ENCODE measurements at regions not wholly inside any gene's neighbourhood (a gene's known extent, or its start where the extent isn't known, plus 50 kb on each side); places are given as distances from the start of the nearest gene placed in this dataset.
A peak's percentile ranks its signal among the peaks of the same experiment; 100 is the strongest.
"Not testable (repeated sequence)": the region's sequence is repeated elsewhere in the genome, so short reads cannot be mapped to it uniquely, and the experiment has no call there.

GRCh38 chr12:84034871-84035270, 877.7 kb downstream of the SLC6A15 start:
- no peaks in the 10 kb centered on the region for H3K27me3 ChIP-seq (ENCODE audit: insufficient read depth, low read depth, severe bottlenecking)
- no peaks in the 10 kb centered on the region for H3K36me3 ChIP-seq
- no peak overlapping the region for H3K4me3 ChIP-seq (ENCODE audit: low read depth, low read length)
- TF ChIP-seq, protein P1, sequence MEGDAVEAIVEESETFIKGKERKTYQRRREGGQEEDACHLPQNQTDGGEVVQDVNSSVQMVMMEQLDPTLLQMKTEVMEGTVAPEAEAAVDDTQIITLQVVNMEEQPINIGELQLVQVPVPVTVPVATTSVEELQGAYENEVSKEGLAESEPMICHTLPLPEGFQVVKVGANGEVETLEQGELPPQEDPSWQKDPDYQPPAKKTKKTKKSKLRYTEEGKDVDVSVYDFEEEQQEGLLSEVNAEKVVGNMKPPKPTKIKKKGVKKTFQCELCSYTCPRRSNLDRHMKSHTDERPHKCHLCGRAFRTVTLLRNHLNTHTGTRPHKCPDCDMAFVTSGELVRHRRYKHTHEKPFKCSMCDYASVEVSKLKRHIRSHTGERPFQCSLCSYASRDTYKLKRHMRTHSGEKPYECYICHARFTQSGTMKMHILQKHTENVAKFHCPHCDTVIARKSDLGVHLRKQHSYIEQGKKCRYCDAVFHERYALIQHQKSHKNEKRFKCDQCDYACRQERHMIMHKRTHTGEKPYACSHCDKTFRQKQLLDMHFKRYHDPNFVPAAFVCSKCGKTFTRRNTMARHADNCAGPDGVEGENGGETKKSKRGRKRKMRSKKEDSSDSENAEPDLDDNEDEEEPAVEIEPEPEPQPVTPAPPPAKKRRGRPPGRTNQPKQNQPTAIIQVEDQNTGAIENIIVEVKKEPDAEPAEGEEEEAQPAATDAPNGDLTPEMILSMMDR (IDR thresholded peaks at IDR 0.05; ENCODE audit: low read depth, low read length) = no peak
- no peak for DNase-seq
- H3K27ac ChIP-seq = no peak overlapping the region
- peaks cover 4% of the 10 kb centered on the region for H3K9me3 ChIP-seq (ENCODE audit: severe bottlenecking)

GRCh38 chr12:84033162-84033561, 879.4 kb downstream of the SLC6A15 start:
- no peaks in the 10 kb centered on the region for H3K27me3 ChIP-seq (ENCODE audit: insufficient read depth, low read depth, severe bottlenecking)

DNA sequence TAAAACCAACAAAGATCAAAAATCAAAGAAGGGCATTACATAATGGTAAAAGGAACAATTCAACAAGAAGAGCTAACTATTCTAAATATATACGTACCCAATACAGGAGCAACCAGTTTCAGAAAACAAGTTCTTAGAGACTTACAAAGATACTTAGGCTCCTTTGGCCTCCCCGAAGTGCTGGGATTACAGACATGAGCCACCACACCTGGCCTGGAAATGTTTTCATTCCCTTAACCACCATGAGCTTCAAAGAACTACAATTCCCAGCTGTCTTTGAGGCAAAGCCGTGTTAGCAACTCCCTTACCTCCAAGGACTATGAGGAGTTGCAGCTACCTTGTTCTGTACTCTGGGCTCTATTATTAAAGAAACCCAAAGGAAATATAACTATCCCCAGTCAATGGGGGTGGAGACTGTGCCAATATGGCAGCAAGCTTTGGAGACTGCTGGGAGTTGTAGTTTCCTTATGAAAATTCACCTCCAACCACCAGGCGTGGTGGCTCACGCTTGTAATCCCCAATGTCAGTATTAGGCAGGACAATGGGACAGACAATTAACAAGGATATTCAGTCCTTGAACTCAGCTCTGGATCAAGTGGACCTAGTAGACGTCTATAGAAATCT, 893.9 kb downstream of the SLC6A15 start:
- H3K27ac ChIP-seq; H3K36me3 ChIP-seq; H3K27me3 ChIP-seq (ENCODE audit: insufficient read depth, low read depth, severe bottlenecking); H3K4me3 ChIP-seq (ENCODE audit: low read depth, low read length); DNase-seq; H3K9me3 ChIP-seq (ENCODE audit: severe bottlenecking): not testable (repeated sequence)

More at GRCh38 chr12:84033162-84033561, 879.4 kb downstream of the SLC6A15 start:
- Histone ChIP-seq H3K4me3 (ENCODE audit: low read depth, low read length) (no peak overlapping the region), H3K27ac (no peak overlapping the region), H3K9me3 (ENCODE audit: severe bottlenecking) (peaks cover 4% of the 10 kb centered on the region), H3K36me3 (no peaks in the 10 kb centered on the region)
- no peak for DNase-seq
- TF ChIP-seq, protein P1 (IDR thresholded peaks at IDR 0.05; ENCODE audit: low read depth, low read length) = no peak

DNA sequence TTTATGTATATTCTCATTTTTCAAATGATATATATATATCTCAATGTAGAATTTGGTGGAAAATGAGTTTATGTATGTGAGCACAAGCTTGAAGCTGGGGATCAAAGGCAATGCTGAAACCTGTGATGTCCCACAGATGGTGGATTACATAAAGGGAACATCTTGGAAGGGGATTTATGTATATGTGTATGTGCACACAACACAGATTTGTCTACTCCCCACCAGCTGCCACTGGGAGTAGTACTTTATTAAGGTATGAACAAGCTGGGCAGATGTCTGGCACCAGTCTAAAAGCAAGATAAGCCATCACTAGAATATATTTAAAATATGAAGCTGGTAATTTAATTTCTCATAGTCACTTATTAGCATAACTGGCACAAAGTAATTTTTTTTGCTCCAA, 895.6 kb downstream of the SLC6A15 start:
- Histone ChIP-seq H3K36me3 (no peaks in the 10 kb centered on the region), H3K27ac (no peak overlapping the region), H3K27me3 (ENCODE audit: insufficient read depth, low read depth, severe bottlenecking) (no peaks in the 10 kb centered on the region), H3K4me3 (ENCODE audit: low read depth, low read length) (no peak overlapping the region), H3K9me3 (ENCODE audit: severe bottlenecking) (no peaks in the 10 kb centered on the region)
- TF ChIP-seq, protein P1 (IDR thresholded peaks at IDR 0.05; ENCODE audit: low read depth, low read length) = no peak
- peak; percentile 33 for DNase-seq

DNA sequence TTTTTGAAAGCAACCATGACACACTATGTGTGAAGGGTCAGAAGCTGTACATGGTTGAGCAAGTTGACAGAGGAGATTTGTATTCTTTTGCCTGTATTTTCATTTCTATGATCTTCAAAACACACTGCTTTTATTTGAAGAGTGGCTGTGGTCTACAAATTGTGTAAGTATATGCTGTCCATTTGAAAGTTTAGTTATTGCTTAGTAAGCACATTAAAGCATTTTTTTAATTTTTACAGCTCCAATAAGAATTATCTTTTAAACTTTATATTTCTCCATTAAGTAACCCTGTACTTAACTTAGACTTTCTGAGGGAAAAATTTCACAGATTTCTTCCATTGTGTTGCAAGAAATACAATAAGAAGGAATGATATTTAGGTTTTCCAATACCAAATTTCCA, 915.2 kb downstream of the SLC6A15 start:
- DNase-seq = no peak
- Histone ChIP-seq H3K27ac (no peak overlapping the region), H3K27me3 (ENCODE audit: insufficient read depth, low read depth, severe bottlenecking) (no peaks in the 10 kb centered on the region), H3K9me3 (ENCODE audit: severe bottlenecking) (no peaks in the 10 kb centered on the region), H3K36me3 (no peaks in the 10 kb centered on the region), H3K4me3 (ENCODE audit: low read depth, low read length) (no peak overlapping the region)
- TF ChIP-seq, protein P1 (IDR thresholded peaks at IDR 0.05; ENCODE audit: low read depth, low read length) = no peak

DNA sequence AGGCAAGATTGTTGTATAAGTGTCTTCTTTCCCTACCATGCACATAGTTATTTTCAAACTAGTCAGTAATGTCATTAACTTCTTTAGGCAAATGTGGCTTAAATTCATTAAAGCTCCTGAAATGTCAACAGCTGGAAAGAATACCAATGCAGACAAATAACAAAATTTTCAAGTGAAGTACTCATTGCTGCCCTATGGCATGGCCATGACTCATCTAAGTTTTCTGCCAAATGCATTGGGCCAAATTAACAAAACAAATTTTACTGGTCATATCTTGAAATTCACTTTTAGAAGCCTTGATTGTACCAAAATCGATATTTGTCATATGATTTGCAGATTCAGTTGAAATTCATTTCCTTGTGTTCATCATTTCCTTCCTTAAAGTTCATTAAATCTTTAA, 915.9 kb downstream of the SLC6A15 start:
- TF ChIP-seq, protein P1 (IDR thresholded peaks at IDR 0.05; ENCODE audit: low read depth, low read length) = no peak
- Histone ChIP-seq H3K27ac (no peak overlapping the region), H3K27me3 (ENCODE audit: insufficient read depth, low read depth, severe bottlenecking) (no peaks in the 10 kb centered on the region), H3K36me3 (no peaks in the 10 kb centered on the region), H3K4me3 (ENCODE audit: low read depth, low read length) (no peak overlapping the region), H3K9me3 (ENCODE audit: severe bottlenecking) (no peaks in the 10 kb centered on the region)
- no peak for DNase-seq

Measured in WERI-Rb-1 (cell line).